Type B pancreatic cell (in vitro differentiated cells): ENCODE measurements at regions not wholly inside any gene's neighbourhood (a gene's known extent, or its start where the extent isn't known, plus 50 kb on each side); places are given as distances from the start of the nearest gene placed in this dataset.

Experiments used
- DNase-seq: peaks from one replicate; pipeline ENCODE4 v3.0.0; 2021; ENCODE audit warnings: mixed read lengths; ENCODE audit not compliant: unreplicated experiment; ENCODE audit errors: extremely low spot score
- H3K27ac Mint-ChIP-seq: 2 replicates; pipeline ENCODE4 v1.8.0; 2021; ENCODE audit warnings: mild to moderate bottlenecking, mixed read lengths
- H3K27me3 Mint-ChIP-seq: 2 replicates; pipeline ENCODE4 v1.8.0; 2021; ENCODE audit warnings: mixed read lengths
- H3K36me3 Mint-ChIP-seq: 2 replicates; pipeline ENCODE4 v1.8.0; 2021; ENCODE audit warnings: mixed read lengths
- H3K4me1 Mint-ChIP-seq: one replicate; pipeline ENCODE4 v1.8.0; 2021; ENCODE audit warnings: mixed read lengths; ENCODE audit not compliant: unreplicated experiment
- H3K4me3 Mint-ChIP-seq: 2 replicates; pipeline ENCODE4 v1.8.0; 2021; ENCODE audit warnings: mild to moderate bottlenecking, mixed read lengths
- H3K9me3 Mint-ChIP-seq: 2 replicates; pipeline ENCODE4 v1.8.0; 2021; ENCODE audit warnings: mixed read lengths
- TF ChIP-seq, protein P1 (sequence below): fragments of 200-600 bp; sonication (generic); conservative IDR thresholded peaks from 2 replicates; pipeline ENCODE4 v1.5.0; 2021; ENCODE audit warnings: antibody characterized with exemption, mild to moderate bottlenecking

- TF ChIP-seq, protein P1, sequence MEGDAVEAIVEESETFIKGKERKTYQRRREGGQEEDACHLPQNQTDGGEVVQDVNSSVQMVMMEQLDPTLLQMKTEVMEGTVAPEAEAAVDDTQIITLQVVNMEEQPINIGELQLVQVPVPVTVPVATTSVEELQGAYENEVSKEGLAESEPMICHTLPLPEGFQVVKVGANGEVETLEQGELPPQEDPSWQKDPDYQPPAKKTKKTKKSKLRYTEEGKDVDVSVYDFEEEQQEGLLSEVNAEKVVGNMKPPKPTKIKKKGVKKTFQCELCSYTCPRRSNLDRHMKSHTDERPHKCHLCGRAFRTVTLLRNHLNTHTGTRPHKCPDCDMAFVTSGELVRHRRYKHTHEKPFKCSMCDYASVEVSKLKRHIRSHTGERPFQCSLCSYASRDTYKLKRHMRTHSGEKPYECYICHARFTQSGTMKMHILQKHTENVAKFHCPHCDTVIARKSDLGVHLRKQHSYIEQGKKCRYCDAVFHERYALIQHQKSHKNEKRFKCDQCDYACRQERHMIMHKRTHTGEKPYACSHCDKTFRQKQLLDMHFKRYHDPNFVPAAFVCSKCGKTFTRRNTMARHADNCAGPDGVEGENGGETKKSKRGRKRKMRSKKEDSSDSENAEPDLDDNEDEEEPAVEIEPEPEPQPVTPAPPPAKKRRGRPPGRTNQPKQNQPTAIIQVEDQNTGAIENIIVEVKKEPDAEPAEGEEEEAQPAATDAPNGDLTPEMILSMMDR, result no peak
- no peak overlapping the region for H3K4me3 Mint-ChIP-seq
- DNase-seq, result no peak
- H3K36me3 Mint-ChIP-seq, result no peaks in the 10 kb centered on the region
- no peaks in the 10 kb centered on the region for H3K4me1 Mint-ChIP-seq
- H3K27ac Mint-ChIP-seq, result no peak overlapping the region
- peaks cover 10% of the 10 kb centered on the region for H3K9me3 Mint-ChIP-seq
- peaks cover 9% of the 10 kb centered on the region for H3K27me3 Mint-ChIP-seq
Measured at GRCh38 chr10:78124167-78124566, 90.5 kb downstream of the RPS24 start.

DNA sequence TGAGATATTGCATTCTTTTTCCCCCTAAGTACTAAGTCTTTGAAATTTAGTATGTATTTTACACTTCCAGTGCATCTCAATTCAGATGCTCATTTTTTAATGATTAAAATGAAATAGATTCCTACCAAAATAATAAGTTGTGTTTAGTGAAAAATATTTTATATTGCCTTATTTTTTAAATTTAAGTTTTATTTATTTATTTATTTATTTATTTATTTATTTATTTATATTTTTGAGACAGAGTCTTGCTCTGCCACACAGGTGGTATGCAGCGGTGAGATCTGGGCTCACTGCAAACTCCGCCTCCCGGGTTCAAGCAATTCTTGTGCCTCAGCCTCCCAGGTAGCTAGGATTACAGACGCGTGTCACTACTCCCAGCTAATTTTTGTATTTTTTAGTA, 95.5 kb downstream of the RPS24 start:
- H3K27me3 Mint-ChIP-seq, result no peaks in the 10 kb centered on the region
- no peak overlapping the region for H3K27ac Mint-ChIP-seq
- H3K9me3 Mint-ChIP-seq, result no peaks in the 10 kb centered on the region
- no peak for DNase-seq
- H3K4me1 Mint-ChIP-seq, result peaks cover 5% of the 10 kb centered on the region
- H3K4me3 Mint-ChIP-seq, result no peak overlapping the region
- no peaks in the 10 kb centered on the region for H3K36me3 Mint-ChIP-seq
- TF ChIP-seq, protein P1, result no peak

DNA sequence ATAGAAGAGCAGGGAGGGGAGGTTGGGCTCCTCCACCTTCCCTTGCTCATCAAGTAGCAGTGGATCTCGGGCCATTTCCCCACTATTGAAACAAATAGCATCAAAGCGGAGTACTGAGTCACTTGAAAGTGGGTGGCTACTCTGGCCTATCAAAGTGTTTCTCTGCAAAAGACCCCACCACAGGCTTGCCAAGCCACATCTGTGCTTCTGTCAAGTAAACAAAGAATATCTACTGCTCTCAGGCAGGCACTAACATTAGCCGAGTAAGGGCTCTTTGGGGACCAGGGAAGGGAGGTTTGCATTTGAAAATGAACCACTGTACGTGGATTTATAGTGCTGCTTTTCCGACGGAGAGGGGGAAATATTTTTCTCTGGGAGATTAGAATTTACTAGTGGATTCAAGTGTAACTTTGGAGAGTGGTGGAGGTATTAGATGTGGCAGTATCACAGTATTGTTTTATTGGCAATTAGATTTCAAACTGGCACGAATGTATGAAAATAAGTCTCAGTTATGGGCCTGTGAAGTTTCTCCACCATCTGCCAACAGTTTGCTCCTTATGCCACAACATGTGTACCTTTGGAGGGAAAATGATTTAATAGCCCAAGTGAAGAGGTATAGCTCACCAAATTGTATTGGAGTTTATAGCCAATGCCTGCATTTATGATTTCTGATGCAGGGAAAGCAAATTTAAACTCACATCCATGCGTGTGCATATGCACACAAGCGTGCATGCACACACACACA, 97.5 kb downstream of the RPS24 start:
- no peak overlapping the region for H3K27ac Mint-ChIP-seq
- H3K4me3 Mint-ChIP-seq, result no peak overlapping the region
- no peaks in the 10 kb centered on the region for H3K36me3 Mint-ChIP-seq
- DNase-seq, result no peak
- TF ChIP-seq, protein P1, result no peak
- peaks cover 5% of the 10 kb centered on the region for H3K4me1 Mint-ChIP-seq
- H3K27me3 Mint-ChIP-seq, result no peaks in the 10 kb centered on the region
- no peaks in the 10 kb centered on the region for H3K9me3 Mint-ChIP-seq

DNA sequence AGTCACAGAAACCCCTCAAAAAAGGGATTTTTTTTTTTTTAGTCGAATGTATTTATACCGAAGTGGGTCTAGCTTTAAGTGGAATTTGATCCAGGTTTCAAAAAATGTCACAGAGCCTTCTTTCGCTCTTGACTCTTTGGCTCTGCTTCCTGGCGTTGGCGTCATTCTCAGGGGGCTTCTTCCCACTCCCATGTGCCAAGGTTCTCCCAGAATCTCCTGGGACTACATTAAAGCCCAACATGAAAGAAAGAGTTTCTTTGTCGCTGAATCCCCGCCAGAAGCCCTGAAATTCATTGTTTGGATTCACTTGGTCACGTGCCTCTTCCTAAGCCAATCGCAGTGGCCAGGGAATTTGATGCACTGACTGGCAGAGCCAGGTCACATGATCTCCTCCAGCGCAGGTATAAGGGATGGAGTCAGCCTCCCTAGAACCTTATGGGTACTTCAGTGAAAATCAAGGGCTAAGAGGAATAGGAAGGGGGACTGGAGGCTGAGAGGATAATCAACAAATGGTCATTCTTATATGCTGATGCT, 101.2 kb downstream of the RPS24 start:
- Mint-ChIP-seq H3K27ac (no peak overlapping the region), H3K4me1 (peaks cover 10% of the 10 kb centered on the region), H3K27me3 (no peaks in the 10 kb centered on the region), H3K36me3 (no peaks in the 10 kb centered on the region), H3K9me3 (no peaks in the 10 kb centered on the region), H3K4me3 (no peak overlapping the region)
- TF ChIP-seq, protein P1, result no peak
- no peak for DNase-seq

DNA sequence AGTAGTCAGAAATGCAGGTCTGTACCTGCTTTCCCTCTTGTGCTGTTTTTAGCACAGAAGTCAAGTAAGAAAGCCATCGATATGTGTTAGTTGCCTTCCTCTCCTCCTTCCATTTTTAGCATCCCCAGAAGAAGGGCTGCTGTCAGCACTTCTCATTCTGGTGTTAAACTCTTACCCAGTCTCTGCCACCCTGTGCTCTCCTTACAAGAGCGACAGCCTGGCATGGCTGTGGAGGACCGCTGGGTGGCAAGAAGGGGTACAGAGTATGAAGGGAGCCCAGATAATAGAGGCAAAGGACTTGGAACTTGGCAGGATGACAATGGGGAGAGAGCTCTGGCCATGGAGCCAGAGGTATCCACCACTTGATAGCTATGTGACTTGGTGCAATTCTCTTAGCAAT, 103.5 kb downstream of the RPS24 start:
- no peak overlapping the region for H3K4me3 Mint-ChIP-seq
- no peak for DNase-seq
- TF ChIP-seq, protein P1, result no peak
- no peaks in the 10 kb centered on the region for H3K36me3 Mint-ChIP-seq
- no peaks in the 10 kb centered on the region for H3K9me3 Mint-ChIP-seq
- peaks cover 5% of the 10 kb centered on the region for H3K4me1 Mint-ChIP-seq
- peaks cover 6% of the 10 kb centered on the region for H3K27me3 Mint-ChIP-seq
- H3K27ac Mint-ChIP-seq, result no peak overlapping the region
